Left ventricle myocardium inferior (tissue), 1 donor: ENCODE measurements at regions not wholly inside any gene's neighbourhood (a gene's known extent, or its start where the extent isn't known, plus 50 kb on each side); places are given as distances from the start of the nearest gene placed in this dataset.

Source experiments
- DNase-seq: peaks from one replicate; pipeline ENCODE4 v3.0.0-alpha.2; 2020
- H3K27ac ChIP-seq: fragments of 200-600 bp; replicated peaks from 2 replicates; pipeline ENCODE4 v1.8.0; 2021
- H3K27me3 ChIP-seq: fragments of 200-600 bp; 2 replicates; pipeline ENCODE4 v1.8.0; 2021; ENCODE audit warnings: low read depth
- H3K36me3 ChIP-seq: fragments of 200-600 bp; 2 replicates; pipeline ENCODE4 v1.8.0; 2021
- H3K4me1 ChIP-seq: fragments of 200-600 bp; 2 replicates; pipeline ENCODE4 v1.8.0; 2021
- H3K4me3 ChIP-seq: fragments of 200-600 bp; 2 replicates; pipeline ENCODE4 v1.8.0; 2021; ENCODE audit warnings: mild to moderate bottlenecking, moderate library complexity
- H3K9me3 ChIP-seq: fragments of 200-600 bp; replicated peaks from 2 replicates; pipeline ENCODE4 v1.8.0; 2021
- CTCF ChIP-seq: fragments of 200-600 bp; IDR thresholded peaks from 2 replicates; pipeline ENCODE4 v1.8.0; 2021; ENCODE audit warnings: antibody characterized with exemption, mild to moderate bottlenecking, borderline replicate concordance
- intact Hi-C: fragments of 100-400 bp; cut with micrococcal nuclease; formaldehyde crosslinking; loops from one replicate; pipeline ENCODE4 v1.11.0; 2022
- donor health status: DM: no; HTN: yes; CAD: no; lungs with severe emphysema.

- no peak for TF ChIP-seq CTCF
- intact Hi-C loops: no loop called here
- H3K4me3 ChIP-seq: no peak overlapping the region
- no peak overlapping the region for H3K27ac ChIP-seq
- no peak for DNase-seq
- H3K27me3 ChIP-seq: no peaks in the 10 kb centered on the region
- H3K4me1 ChIP-seq: peaks cover 21% of the 10 kb centered on the region
- H3K9me3 ChIP-seq: peaks cover 15% of the 10 kb centered on the region
- H3K36me3 ChIP-seq: no peaks in the 10 kb centered on the region
These were observed 270.3 kb upstream of the PARD3B start for GRCh38 chr2:204274991-204275390.

- TF ChIP-seq CTCF: no peak
- H3K9me3 ChIP-seq: no peaks in the 10 kb centered on the region
- peaks cover 14% of the 10 kb centered on the region for H3K4me1 ChIP-seq
- no peak overlapping the region for H3K27ac ChIP-seq
- H3K4me3 ChIP-seq: no peak overlapping the region
- H3K36me3 ChIP-seq: no peaks in the 10 kb centered on the region
- intact Hi-C loops: no loop called here
- peaks cover 18% of the 10 kb centered on the region for H3K27me3 ChIP-seq
- DNase-seq: no peak
These were observed 268.0 kb upstream of the PARD3B start for GRCh38 chr2:204277226-204277625.

GRCh38 chr2:204278454-204278853 is 266.8 kb upstream of the PARD3B start:
- no peaks in the 10 kb centered on the region for H3K9me3 ChIP-seq
- intact Hi-C loops: no loop called here
- DNase-seq: no peak
- TF ChIP-seq CTCF: no peak
- H3K27me3 ChIP-seq: peaks cover 25% of the 10 kb centered on the region
- H3K27ac ChIP-seq: no peak overlapping the region
- H3K4me3 ChIP-seq: no peak overlapping the region
- H3K36me3 ChIP-seq: no peaks in the 10 kb centered on the region
- peaks cover 7% of the 10 kb centered on the region for H3K4me1 ChIP-seq

- no peak for TF ChIP-seq CTCF
- peaks cover 25% of the 10 kb centered on the region for H3K27me3 ChIP-seq
- H3K27ac ChIP-seq: no peak overlapping the region
- H3K4me1 ChIP-seq: no peaks in the 10 kb centered on the region
- no peak for DNase-seq
- H3K36me3 ChIP-seq: no peaks in the 10 kb centered on the region
- intact Hi-C loops: no loop called here
- H3K4me3 ChIP-seq: no peak overlapping the region
- H3K9me3 ChIP-seq: no peaks in the 10 kb centered on the region
These were observed 265.5 kb upstream of the PARD3B start for GRCh38 chr2:204279819-204280218.

- intact Hi-C loops: no loop called here
- Histone ChIP-seq H3K27ac (no peak overlapping the region), H3K27me3 (peaks cover 25% of the 10 kb centered on the region), H3K4me1 (no peaks in the 10 kb centered on the region), H3K36me3 (no peaks in the 10 kb centered on the region), H3K9me3 (no peaks in the 10 kb centered on the region), H3K4me3 (no peak overlapping the region)
- no peak for DNase-seq
- TF ChIP-seq CTCF: no peak
These were observed 265.0 kb upstream of the PARD3B start for GRCh38 chr2:204280262-204280668.

- Histone ChIP-seq H3K27ac (no peak overlapping the region), H3K4me3 (no peak overlapping the region), H3K9me3 (no peaks in the 10 kb centered on the region), H3K4me1 (no peaks in the 10 kb centered on the region), H3K36me3 (no peaks in the 10 kb centered on the region), H3K27me3 (peaks cover 25% of the 10 kb centered on the region)
- intact Hi-C loops: no loop called here
- no peak for TF ChIP-seq CTCF
- no peak for DNase-seq
These were observed 263.2 kb upstream of the PARD3B start for GRCh38 chr2:204282081-204282480.
